GM19035 (cell line): ENCODE measurements at regions not wholly inside any gene's neighbourhood (a gene's known extent, or its start where the extent isn't known, plus 50 kb on each side); places are given as distances from the start of the nearest gene placed in this dataset.

ENCODE experiments used
- ATAC-seq: cut with Tn5 transposase; IDR thresholded peaks from one replicate; pipeline ENCODE4 v1.9.1; 2021; ENCODE audit not compliant: unreplicated experiment

GRCh38 chr6:54009052-54009654 lies 102.1 kb upstream of the MLIP start:
- no peak for ATAC-seq

GRCh38 chr6:54010340-54011276 lies 100.6 kb upstream of the MLIP start:
- ATAC-seq, result no peak

GRCh38 chr6:54011277-54011648 lies 100.0 kb upstream of the MLIP start:
- ATAC-seq, result no peak

- ATAC-seq, result no peak
These were observed 97.3 kb upstream of the MLIP start for GRCh38 chr6:54013966-54014365.

- ATAC-seq, result no peak
These were observed 96.8 kb upstream of the MLIP start for GRCh38 chr6:54014440-54014839.

GRCh38 chr6:54017877-54018276 lies 93.4 kb upstream of the MLIP start:
- no peak for ATAC-seq

GRCh38 chr6:54018722-54019121 lies 92.5 kb upstream of the MLIP start:
- ATAC-seq, result no peak

- no peak for ATAC-seq
These were observed 91.4 kb upstream of the MLIP start for GRCh38 chr6:54019860-54020259.

- no peak for ATAC-seq
These were observed 90.9 kb upstream of the MLIP start for GRCh38 chr6:54020334-54020733.

GRCh38 chr6:54026652-54027400 lies 84.4 kb upstream of the MLIP start:
- ATAC-seq, result no peak

- ATAC-seq, result no peak
These were observed 83.1 kb upstream of the MLIP start for GRCh38 chr6:54028170-54028569.

GRCh38 chr6:54029187-54029586 lies 82.1 kb upstream of the MLIP start:
- ATAC-seq, result no peak

GRCh38 chr6:54031169-54031568 lies 80.1 kb upstream of the MLIP start:
- ATAC-seq, result no peak

- no peak for ATAC-seq
These were observed 73.9 kb upstream of the MLIP start for GRCh38 chr6:54037277-54037779.

- ATAC-seq, result no peak
These were observed 70.7 kb upstream of the MLIP start for GRCh38 chr6:54040545-54040944.

GRCh38 chr6:54041239-54041638 lies 70.0 kb upstream of the MLIP start:
- no peak for ATAC-seq

GRCh38 chr6:54043360-54043759 lies 67.9 kb upstream of the MLIP start:
- ATAC-seq, result no peak

- ATAC-seq, result no peak
These were observed 67.2 kb upstream of the MLIP start for GRCh38 chr6:54044059-54044458.

- ATAC-seq, result no peak
These were observed 62.5 kb upstream of the MLIP start for GRCh38 chr6:54048782-54049181.

- ATAC-seq, result no peak
These were observed 60.5 kb upstream of the MLIP start for GRCh38 chr6:54050750-54051149.

- no peak for ATAC-seq
These were observed 57.3 kb upstream of the MLIP start for GRCh38 chr6:54053881-54054391.
